RKO (cell line): ENCODE measurements at regions not wholly inside any gene's neighbourhood (a gene's known extent, or its start where the extent isn't known, plus 50 kb on each side); places are given as distances from the start of the nearest gene placed in this dataset.

Experiments
- DNase-seq: peaks from one replicate; pipeline ENCODE4 v3.0.0-alpha.2; 2016; ENCODE audit warnings: low spot score

- DNase-seq = no peak
Measured at GRCh38 chr17:5635949-5636348, 51.6 kb upstream of the NLRP1 start.

- DNase-seq = no peak
Measured at GRCh38 chr17:5638596-5638995, 54.3 kb upstream of the NLRP1 start.

GRCh38 chr17:5640726-5641125 is 56.4 kb upstream of the NLRP1 start:
- DNase-seq = no peak

- no peak for DNase-seq
Measured at GRCh38 chr17:5642752-5643151, 58.4 kb upstream of the NLRP1 start.

GRCh38 chr17:5644065-5644464 is 59.8 kb upstream of the NLRP1 start:
- no peak for DNase-seq

- no peak for DNase-seq
Measured at GRCh38 chr17:5651348-5651747, 67.0 kb upstream of the NLRP1 start.

GRCh38 chr17:5661491-5662125 is 77.3 kb upstream of the NLRP1 start:
- no peak for DNase-seq

DNA sequence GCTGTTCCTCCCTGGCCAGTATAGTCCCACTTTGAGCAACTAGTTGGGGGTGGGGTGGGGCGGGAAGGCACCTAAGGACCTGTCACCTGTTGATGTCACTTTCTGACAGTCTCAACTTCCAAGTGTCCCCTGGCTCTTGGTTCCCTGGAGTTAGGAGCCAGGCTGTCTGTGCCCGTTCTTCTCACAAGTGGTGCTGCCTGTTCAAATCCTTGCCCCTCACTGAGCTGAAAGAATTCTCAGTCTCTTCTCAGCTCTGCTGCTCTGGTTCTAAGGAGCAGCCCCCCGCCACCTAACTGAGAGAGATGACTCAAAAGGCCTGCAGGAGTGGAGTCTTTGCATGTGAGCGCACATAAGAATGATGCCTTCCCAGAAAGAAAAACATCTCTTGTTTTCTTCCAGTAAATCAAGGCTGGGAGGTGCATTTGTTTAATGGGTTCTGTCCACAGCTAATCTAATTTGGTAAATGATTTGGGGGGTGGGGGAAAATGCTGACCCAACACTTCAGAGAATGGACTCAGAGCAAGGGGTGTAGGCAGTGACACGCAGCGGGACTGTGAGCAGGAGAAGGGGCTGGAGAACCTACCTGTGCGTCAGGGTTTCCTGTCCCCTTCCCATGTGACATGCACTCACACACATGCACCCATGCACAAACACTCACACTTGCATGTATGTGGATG is 78.2 kb upstream of the NLRP1 start:
- DNase-seq = no peak

DNA sequence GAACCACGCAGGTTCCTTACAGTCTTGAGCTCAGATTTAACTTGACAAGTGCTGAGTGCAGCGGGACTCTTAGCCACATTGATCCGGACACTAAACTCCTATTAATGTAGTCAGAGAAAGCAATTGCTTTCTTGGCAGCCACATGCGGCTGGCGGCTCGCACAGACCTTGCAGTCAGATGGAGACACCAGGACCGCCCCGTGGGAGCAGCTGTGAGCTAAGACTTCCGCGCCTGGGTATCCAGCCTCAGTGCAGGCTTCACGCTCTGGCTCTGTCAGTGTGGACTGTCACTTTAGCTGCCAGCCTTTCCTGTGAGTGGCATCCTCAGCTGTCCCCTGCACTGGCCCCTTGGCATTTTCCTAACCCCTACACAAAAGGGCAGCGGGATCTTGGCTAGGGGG is 80.9 kb upstream of the NLRP1 start:
- no peak for DNase-seq

GRCh38 chr17:5667871-5668270 is 83.6 kb upstream of the NLRP1 start:
- no peak for DNase-seq

DNA sequence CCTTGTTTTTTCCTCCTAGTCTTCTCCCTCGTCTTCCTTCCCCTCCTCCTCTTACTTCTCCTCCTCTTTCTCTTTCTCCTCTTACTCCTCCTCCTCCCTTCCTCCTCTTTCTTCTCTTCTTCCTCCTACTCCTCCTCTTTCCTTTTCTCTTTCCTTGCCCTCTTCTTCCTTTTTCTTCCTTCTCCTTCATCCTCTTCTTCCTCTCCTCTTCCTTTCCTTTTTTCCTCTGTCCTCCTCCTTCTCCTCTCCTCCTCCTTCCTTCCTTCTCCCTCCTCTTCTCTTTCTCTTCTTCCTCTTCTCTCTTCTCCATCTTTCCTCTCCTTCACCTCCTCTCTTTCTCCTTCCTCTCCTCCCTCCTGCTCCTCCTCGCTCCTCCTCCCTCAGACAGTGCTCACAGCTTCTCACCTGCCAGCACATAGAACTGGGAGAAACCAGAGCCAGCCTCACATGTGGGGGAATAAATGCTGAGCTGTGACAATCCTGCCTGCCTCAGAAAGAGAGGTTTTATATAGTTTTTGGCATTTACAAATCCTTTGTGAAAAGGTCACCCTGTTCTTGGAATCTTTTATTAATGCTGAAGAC is 84.3 kb upstream of the NLRP1 start:
- DNase-seq = no peak

GRCh38 chr17:5669191-5669590 is 84.9 kb upstream of the NLRP1 start:
- DNase-seq = no peak

DNA sequence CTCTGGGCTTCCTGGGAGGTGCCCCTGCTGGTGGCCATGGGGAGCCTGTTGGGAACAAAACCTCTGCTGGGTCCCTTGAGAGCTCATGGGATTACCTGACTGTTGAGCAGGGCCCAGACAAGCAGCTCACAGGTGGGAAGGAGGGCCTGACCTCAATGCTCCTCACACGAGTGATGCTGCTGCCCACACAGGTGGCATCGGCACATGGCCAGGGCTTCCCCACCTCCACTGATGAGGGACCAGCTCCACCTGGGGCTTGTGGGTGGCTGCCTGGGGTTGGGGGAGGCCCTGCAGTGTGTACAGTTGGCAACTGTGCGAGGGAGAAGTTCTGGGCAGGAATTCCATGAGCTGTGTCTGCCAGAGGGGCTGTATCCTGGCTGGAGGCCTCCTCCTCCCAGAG is 87.8 kb upstream of the NLRP1 start:
- no peak for DNase-seq

DNA sequence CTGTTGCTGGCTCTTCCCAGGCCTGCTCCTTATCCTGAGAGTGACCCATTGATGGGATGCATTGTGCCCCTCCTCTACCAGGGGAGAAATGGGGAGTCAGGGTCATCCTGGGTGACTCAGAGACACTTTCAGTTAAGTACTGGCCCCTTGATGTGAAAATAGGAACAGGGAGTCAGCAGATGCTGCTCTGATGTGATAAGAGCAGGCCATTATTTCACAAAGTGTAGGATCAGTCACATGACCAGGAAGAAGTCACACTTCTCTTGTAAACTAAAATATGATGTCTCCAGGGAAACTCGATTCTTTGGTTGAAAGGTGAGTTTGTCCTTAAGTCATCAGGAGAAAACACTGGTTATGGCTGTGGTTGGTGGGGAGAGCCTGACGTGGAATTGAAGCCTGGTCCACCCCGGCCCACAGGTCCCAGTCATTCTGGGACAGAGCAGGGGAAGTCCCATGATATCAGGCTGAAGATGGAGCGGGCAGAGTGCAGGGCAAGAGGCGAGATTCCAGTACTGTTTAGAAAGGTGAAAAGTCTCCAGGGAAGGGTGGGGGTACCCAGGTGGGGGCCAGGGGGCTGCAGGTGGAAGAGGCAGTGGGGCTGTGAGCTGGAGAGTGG is 88.6 kb upstream of the NLRP1 start:
- no peak for DNase-seq

DNA sequence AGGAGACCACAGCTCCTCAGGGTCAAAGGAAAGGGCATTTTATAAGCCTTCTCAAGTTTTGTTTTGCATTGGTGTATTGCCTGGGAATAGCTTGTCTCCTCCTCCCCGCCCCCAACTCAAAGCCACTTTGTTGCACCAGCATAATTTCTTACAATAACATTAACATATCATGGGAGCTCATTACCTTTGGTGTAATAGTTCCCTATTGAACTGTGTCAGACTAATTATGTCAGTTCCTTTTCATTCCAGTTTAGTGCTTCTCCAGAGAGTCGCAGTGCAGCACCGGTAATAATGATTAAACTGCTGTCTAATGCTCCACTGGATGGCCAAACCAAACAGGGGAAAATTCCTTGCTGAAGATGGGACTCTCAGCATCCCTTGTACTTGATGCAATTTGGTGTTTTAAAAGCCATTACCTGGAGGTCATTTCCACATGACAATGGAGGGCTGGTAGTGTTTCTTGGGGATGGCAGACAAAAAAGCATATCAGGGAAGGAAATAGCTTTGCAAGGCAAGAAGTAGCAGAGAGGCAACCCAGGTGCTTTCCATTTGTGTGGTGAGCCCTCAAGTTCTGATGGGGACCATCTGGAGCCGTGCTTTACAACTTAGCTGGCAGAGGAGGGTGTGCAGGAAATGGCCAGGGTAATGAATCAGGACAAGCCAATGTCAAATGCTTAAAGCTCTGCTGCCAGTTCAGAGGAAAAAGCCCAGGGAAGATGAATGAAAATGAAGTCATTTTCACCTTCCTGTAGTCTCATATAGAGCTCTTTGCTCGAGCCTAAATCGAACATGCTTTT is 91.5 kb upstream of the NLRP1 start:
- DNase-seq = no peak

GRCh38 chr17:5677620-5678019 is 93.3 kb upstream of the NLRP1 start:
- DNase-seq = no peak

DNA sequence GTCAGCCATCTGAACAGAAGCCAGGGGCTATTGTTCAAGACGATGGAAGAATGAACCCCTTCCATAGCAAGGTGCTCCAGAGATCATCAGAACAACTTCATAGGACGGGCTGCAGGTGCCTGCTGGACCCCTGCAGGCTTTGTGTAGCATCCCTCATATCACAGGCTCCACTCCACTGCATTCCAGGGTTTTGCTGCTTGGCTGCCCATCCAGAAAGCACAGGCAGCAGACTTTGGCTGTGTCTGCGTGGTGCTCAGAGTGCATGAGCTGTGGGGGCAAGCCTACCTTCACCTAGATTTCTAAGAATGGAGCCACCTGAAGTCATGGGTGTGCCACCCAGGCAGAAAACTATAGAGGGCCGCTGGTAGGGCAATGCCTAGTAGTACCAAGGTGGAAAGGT is 93.9 kb upstream of the NLRP1 start:
- no peak for DNase-seq

DNA sequence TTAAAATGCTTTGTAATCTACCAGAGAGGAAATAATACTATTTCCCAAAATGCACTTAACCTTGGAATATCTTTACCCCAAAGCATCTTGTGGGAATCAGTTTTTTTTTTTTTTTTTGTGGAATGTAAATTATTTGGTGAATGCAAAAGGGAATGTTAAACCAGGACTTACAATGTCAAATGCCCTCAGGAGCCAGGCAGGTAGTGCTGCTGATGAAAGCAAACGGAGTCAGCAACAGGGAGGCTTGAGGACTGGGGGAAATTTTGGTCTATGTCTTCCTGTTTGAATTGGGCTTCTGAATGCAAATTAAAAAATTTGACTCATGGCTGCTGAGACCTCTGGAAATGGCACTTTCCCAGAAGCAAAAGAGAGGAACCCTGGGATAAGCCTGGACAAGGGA is 96.5 kb upstream of the NLRP1 start:
- no peak for DNase-seq

- DNase-seq = no peak
Measured at GRCh38 chr17:5683241-5683640, 98.9 kb upstream of the NLRP1 start.

GRCh38 chr17:5686074-5686635 is 101.8 kb upstream of the NLRP1 start:
- no peak for DNase-seq

DNA sequence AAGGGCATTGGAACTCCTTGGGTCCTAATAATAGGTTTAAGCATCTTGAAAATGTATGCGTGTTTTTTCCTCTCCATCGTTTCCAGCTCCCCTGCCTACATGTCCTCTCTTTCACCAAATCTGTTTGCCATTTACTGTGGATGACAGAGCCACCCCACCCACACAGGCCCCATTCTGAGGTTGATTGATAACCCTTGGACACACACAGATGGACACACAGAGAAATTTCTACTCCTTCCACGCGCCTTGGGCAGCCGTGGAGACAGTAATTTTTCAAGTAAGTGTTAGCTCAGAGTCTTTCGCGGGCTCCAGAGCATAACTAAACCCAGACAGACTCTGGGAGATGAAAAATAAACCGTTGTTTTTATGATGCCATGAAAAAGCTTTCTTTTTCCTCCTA is 103.3 kb upstream of the NLRP1 start:
- DNase-seq = no peak

DNA sequence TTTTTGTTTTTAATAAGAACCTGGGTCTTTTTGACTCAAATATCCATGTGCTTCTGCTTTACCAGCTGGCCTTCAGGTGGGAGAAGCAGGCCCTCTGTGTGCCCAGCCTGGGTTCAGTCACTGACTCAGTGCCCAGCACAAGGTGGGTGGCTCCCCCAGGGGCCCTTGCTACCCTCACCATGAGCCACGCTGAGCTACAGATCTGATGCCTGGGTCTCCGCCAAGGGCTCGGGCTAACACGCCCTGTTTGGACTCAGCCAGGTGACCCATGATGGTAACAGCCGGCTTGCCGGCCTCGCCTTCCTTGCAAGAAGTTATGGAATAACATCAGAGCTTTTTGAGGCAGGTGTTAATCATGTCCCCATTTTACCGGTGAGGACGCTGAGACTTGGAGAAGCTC is 109.5 kb upstream of the NLRP1 start:
- DNase-seq = no peak
